Stimulated activated naive CD8-positive, alpha-beta T cell treated with anti-CD3 and anti-CD28 coated beads, Interleukin-15, Interleukin-2, amounts not matched to agents 100 ng/mL and 50 ng/mL, for 24 hours (primary cell): ENCODE measurements at regions not wholly inside any gene's neighbourhood (a gene's known extent, or its start where the extent isn't known, plus 50 kb on each side); places are given as distances from the start of the nearest gene placed in this dataset.
A peak's percentile ranks its signal among the peaks of the same experiment; 100 is the strongest.

Source experiments
- H3K27ac Mint-ChIP-seq: one replicate; pipeline ENCODE4 v1.8.0; 2021; ENCODE audit warnings: mild to moderate bottlenecking, mixed read lengths
- H3K27me3 Mint-ChIP-seq: one replicate; pipeline ENCODE4 v1.8.0; 2021; ENCODE audit warnings: mixed read lengths
- H3K36me3 Mint-ChIP-seq: one replicate; pipeline ENCODE4 v1.8.0; 2021; ENCODE audit warnings: low read depth, mixed read lengths
- H3K4me1 Mint-ChIP-seq: one replicate; pipeline ENCODE4 v1.8.0; 2021; ENCODE audit warnings: low read depth, mixed read lengths
- H3K4me3 Mint-ChIP-seq: one replicate; pipeline ENCODE4 v1.8.0; 2021; ENCODE audit warnings: mild to moderate bottlenecking, mixed read lengths
- H3K9me3 Mint-ChIP-seq: one replicate; pipeline ENCODE4 v1.8.0; 2021; ENCODE audit warnings: mixed read lengths

DNA sequence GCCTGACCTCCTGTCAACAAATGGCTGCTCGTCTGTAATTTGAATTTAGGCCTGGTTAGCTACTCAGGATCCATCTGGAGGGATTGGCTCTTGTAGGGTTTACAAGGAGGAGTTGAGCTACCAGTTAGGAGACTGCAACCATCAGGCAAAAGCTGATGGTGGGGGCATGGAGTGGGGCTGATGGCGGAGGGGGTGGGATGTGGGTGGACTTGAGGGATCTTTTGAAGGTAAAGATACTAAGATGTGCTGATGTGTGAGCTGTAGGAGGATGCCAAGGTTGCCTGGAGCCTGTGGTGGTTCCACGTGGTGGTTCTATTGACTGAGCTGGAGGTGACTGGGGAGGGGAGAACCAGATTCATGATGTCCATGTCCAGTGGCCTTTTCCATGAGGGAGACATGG lies 240.7 kb downstream of the LPIN1 start:
- no peaks in the 10 kb centered on the region for H3K36me3 Mint-ChIP-seq
- peaks cover 11% of the 10 kb centered on the region for H3K27me3 Mint-ChIP-seq
- H3K4me3 Mint-ChIP-seq: no peak overlapping the region
- H3K4me1 Mint-ChIP-seq: no peaks in the 10 kb centered on the region
- H3K27ac Mint-ChIP-seq: no peak overlapping the region
- no peaks in the 10 kb centered on the region for H3K9me3 Mint-ChIP-seq

DNA sequence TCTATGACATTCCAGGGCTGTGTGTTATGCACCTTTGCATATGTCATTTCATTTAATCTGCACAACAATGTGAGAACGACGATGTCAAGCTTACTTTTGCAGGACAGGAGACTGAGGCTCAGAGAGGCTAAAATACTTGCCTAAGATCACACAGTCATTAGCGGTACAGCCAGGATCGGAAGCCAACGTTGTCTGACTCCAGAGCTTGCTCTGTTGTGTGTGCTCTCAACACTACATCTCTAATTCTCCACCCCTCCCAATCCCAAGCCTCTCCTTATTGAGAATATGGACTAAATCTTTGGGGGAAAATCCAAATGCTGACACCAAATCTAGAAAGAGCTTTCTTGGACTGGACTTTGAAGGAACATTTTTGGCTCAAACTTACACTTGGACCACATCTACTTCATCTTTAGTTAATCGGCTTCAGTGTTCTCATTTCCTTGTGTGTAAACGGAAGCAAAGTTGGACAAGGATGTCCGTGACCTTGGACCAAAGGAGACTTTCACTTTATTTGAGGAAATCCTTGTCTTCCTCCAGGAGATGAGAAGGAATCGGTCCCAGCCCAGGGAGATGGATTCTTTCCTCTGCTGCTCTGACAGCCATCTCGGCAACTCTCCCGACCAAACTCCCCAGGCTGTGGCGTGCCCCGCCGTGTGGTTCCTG lies 242.4 kb downstream of the LPIN1 start:
- peaks cover 18% of the 10 kb centered on the region for H3K27me3 Mint-ChIP-seq
- H3K4me3 Mint-ChIP-seq: no peak overlapping the region
- H3K4me1 Mint-ChIP-seq: no peaks in the 10 kb centered on the region
- H3K36me3 Mint-ChIP-seq: no peaks in the 10 kb centered on the region
- no peak overlapping the region for H3K27ac Mint-ChIP-seq
- no peaks in the 10 kb centered on the region for H3K9me3 Mint-ChIP-seq

DNA sequence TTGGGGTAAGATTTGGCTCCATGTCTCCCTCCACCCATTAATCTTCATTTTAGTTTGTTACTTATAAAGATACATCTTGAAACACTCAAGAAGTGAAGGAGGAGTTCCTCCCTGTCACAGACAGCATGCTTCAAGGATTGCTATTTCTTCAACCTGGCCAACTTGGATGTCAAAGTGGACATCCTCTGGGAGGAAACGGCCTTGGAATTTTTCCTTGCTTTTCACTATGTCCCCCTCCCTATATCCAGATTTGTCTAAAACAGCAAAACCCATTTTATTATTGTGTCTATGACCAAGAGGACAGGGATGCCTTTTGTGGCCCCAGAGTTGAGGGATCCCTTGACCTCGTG lies 242.9 kb downstream of the LPIN1 start:
- H3K27me3 Mint-ChIP-seq: peaks cover 21% of the 10 kb centered on the region
- no peak overlapping the region for H3K27ac Mint-ChIP-seq

DNA sequence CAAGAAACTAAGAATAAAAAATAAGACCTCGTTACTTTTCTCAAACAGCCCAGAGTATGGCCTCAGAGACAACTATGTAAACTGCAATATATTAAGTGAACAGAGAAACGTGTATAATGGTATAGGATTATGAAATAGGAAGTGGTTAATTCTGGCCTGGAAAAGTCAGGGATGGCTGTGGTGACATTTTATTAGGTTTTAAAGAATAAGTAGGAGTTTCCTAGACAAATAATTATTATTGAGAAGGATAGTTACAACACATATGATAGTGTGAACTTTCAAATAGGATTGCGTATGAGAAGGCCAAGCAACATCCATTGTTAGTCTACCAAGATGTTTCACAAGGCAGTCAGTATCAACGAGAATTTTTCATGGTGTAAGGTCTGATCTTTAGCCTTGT lies 244.1 kb downstream of the LPIN1 start:
- Mint-ChIP-seq H3K4me3 (no peak overlapping the region), H3K4me1 (no peaks in the 10 kb centered on the region), H3K27me3 (peaks cover 32% of the 10 kb centered on the region), H3K9me3 (peaks cover 8% of the 10 kb centered on the region), H3K27ac (no peak overlapping the region), H3K36me3 (peaks cover 9% of the 10 kb centered on the region)

More for the DNA sequence above, 242.9 kb downstream of the LPIN1 start:
- H3K36me3 Mint-ChIP-seq: peaks cover 2% of the 10 kb centered on the region
- H3K4me1 Mint-ChIP-seq: no peaks in the 10 kb centered on the region
- peaks cover 1% of the 10 kb centered on the region for H3K9me3 Mint-ChIP-seq
- H3K4me3 Mint-ChIP-seq: no peak overlapping the region

DNA sequence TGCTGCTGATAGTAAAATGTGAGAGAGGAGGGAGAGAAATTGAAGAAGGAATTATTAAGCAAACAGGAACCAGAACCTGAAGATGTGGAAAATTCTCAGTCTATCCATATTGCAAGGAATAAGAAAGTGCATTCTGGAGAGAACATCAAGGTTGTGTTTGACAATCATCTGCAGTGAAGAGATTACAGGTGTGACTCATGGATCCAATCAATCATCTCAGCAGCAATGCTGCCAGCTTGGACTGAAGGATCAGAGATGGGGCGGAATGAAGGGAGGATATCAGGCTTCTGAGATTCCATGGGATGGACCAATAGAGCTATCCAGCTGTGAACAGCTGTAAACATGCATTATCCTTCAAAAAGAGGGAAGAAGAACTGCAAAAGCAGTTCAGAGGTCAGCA lies 247.3 kb downstream of the LPIN1 start:
- H3K36me3 Mint-ChIP-seq: peaks cover 9% of the 10 kb centered on the region
- H3K27me3 Mint-ChIP-seq: peaks cover 27% of the 10 kb centered on the region
- H3K9me3 Mint-ChIP-seq: peaks cover 19% of the 10 kb centered on the region
- H3K4me1 Mint-ChIP-seq: peaks cover 10% of the 10 kb centered on the region
- H3K27ac Mint-ChIP-seq: no peak overlapping the region
- H3K4me3 Mint-ChIP-seq: no peak overlapping the region

DNA sequence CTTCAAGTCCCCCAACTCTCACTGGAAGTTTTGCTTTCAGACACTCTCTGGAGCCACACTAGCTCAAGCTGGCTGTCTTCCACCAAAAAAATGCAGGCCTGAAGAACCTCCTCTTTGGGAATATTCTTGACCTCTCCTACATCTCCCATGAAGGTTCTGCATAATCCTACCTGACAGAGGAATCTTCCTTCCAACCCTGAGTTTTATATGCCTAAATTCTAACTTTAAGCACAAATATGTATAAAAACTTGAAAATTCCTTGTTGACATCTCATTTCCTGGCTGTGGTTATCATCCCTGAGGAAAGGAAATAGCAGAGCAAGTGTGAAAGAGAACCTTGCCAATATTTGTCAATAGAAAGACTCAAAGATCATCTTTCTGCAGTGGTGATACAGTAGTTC lies 249.0 kb downstream of the LPIN1 start:
- Mint-ChIP-seq H3K4me3 (no peak overlapping the region), H3K4me1 (peaks cover 10% of the 10 kb centered on the region), H3K27me3 (peaks cover 39% of the 10 kb centered on the region), H3K27ac (no peak overlapping the region), H3K9me3 (peaks cover 19% of the 10 kb centered on the region), H3K36me3 (peaks cover 9% of the 10 kb centered on the region)

DNA sequence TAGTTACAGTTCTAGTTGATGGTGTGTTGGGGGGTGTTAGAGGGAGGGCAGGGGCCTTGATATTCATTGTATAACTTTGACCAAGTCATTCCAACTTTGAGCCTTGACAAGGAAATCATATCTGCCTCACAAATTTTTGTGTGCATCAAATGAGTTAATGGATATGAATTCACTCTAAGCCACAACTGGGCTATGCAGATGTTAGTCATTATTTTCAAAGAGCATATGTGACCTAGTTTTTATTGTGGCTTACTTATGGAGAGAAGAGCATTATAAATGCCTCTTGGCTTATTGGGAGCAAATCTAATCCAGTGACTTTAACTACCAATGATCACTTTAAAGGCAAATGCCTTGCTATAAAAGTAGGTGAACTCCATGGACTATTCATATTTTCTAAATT lies 250.2 kb downstream of the LPIN1 start:
- Mint-ChIP-seq H3K9me3 (peaks cover 19% of the 10 kb centered on the region), H3K27me3 (peaks cover 50% of the 10 kb centered on the region), H3K4me3 (no peak overlapping the region), H3K36me3 (peaks cover 13% of the 10 kb centered on the region), H3K4me1 (peaks cover 10% of the 10 kb centered on the region), H3K27ac (no peak overlapping the region)

DNA sequence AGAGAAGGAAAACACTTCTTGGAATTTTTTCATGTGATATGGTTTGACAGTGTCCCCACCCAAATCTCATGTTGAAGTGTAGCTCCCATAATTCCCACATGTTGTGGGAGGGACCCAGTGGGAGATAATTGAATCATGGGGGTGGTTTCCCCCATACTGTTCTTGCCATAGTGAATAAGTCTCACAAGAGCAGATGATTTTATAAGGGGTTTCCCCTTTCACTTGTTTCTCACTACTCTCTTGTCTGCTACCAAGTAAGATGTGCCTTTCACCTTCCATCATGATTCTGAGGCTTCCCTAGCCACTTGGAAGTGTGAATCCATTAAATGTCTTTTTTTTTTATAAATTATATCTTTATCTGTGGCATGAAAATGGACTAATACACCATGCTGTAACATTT lies 250.7 kb downstream of the LPIN1 start:
- Mint-ChIP-seq H3K9me3 (peaks cover 19% of the 10 kb centered on the region), H3K27me3 (peaks cover 55% of the 10 kb centered on the region), H3K4me1 (peaks cover 12% of the 10 kb centered on the region), H3K27ac (no peak overlapping the region), H3K36me3 (peaks cover 13% of the 10 kb centered on the region), H3K4me3 (no peak overlapping the region)

- peaks cover 13% of the 10 kb centered on the region for H3K36me3 Mint-ChIP-seq
Observed at GRCh38 chr2:11998218-11998617, 251.8 kb downstream of the LPIN1 start.

DNA sequence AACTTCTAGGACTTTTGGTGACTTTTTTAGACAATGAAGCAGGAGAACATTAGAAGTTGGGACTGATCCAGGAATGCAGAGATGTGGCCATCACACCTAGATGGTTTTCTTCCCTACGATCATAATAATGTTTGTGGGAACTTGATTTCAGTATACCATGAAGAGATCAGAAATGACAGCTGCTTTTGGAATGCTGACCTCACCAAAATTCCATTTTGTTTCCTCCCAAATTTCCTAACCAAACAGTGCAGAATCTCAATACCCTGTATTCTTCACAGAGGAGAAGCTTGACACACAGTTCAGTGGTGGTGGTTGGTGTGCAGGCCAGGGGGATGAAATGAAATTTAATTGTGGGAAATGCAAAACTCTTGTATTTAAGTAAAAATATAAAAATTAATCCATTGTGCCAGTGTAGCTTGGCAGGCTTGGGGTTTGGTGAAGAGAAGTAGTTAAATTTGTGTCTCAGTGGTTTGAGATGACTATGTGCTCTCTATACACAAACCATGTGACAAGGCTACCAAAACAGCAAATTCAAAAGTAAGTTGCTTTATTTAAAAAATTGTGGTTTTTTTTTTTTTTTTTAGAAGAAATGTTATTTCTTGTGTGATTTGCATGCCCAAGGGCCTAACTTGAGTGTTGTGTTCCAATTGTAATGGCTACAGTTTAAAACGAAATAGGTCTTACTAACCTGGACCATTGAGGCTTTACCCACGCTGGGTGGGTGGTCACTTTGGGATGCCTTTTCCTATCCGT lies 252.4 kb downstream of the LPIN1 start:
- peaks cover 16% of the 10 kb centered on the region for H3K4me1 Mint-ChIP-seq
- H3K27me3 Mint-ChIP-seq: peaks cover 61% of the 10 kb centered on the region
- H3K36me3 Mint-ChIP-seq: peaks cover 13% of the 10 kb centered on the region
- H3K9me3 Mint-ChIP-seq: peaks cover 22% of the 10 kb centered on the region
- no peak overlapping the region for H3K4me3 Mint-ChIP-seq
- no peak overlapping the region for H3K27ac Mint-ChIP-seq

More at GRCh38 chr2:11998218-11998617, 251.8 kb downstream of the LPIN1 start:
- Mint-ChIP-seq H3K4me3 (no peak overlapping the region), H3K27me3 (peaks cover 64% of the 10 kb centered on the region), H3K4me1 (peaks cover 16% of the 10 kb centered on the region), H3K27ac (no peak overlapping the region), H3K9me3 (peaks cover 22% of the 10 kb centered on the region)

DNA sequence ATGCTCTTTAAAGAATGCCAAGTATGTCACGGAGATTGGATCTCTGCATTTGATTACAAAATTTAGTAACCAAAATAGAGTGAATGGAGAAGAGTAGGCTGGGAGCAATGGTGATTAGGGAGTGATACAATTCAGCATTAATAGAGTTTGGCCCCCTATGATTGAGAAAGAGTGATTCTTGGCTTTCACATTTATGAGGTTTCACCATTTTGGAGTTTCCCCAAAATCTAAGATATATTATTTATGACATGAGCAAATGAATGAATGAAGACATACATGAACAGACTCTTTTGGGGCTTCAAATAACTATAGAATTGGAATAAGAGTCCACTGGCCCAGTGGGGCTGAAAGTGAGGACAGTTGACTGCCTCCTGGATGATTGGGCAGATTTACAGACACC lies 255.2 kb downstream of the LPIN1 start:
- Mint-ChIP-seq H3K4me3 (no peak overlapping the region), H3K27me3 (peaks cover 66% of the 10 kb centered on the region), H3K27ac (no peak overlapping the region), H3K36me3 (peaks cover 4% of the 10 kb centered on the region), H3K9me3 (peaks cover 14% of the 10 kb centered on the region), H3K4me1 (peaks cover 38% of the 10 kb centered on the region)

DNA sequence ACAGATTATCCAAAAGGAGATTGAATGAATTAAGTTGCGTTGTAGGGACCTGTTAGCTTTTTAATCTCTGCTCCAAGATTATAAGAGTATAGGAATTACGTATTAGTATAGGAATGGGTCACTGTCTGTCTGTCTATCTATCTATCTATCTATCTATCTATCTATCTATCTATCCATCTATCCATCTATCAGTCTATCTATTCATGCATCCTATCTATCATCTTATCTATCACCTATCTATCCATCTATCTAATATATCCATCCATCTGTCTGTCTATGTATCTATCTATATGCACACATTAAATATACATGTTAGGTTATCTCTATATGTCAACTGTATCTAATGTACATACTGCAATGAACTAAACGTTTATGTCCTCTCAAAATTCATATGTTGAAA lies 255.8 kb downstream of the LPIN1 start:
- Mint-ChIP-seq H3K36me3 (peaks cover 4% of the 10 kb centered on the region), H3K4me1 (peaks cover 39% of the 10 kb centered on the region), H3K9me3 (peaks cover 14% of the 10 kb centered on the region), H3K4me3 (no peak overlapping the region), H3K27me3 (peaks cover 69% of the 10 kb centered on the region), H3K27ac (peak overlapping the region; percentile 24)

DNA sequence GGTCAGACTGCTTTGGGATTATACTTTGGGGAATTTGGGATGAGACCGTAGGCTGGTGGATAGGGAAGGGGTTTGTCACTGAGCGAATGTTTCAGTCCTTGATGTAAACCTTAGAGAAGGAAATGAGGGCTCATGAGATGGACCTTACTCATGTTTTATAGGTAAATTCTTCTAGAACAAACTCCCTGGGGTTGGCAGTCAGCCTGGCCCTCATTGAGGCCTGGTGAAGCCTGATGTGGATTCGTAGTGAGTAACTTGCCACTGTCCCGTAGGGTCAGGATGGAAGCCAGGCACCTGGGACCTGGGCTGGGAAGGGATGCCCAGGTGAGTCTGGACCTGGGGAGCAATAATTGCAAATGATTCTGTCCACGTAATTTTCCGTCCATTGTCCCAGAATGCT lies 258.3 kb downstream of the LPIN1 start:
- Mint-ChIP-seq H3K4me3 (no peak overlapping the region), H3K4me1 (peaks cover 45% of the 10 kb centered on the region), H3K9me3 (peaks cover 3% of the 10 kb centered on the region), H3K27me3 (peaks cover 80% of the 10 kb centered on the region), H3K36me3 (peaks cover 4% of the 10 kb centered on the region), H3K27ac (no peak overlapping the region)

DNA sequence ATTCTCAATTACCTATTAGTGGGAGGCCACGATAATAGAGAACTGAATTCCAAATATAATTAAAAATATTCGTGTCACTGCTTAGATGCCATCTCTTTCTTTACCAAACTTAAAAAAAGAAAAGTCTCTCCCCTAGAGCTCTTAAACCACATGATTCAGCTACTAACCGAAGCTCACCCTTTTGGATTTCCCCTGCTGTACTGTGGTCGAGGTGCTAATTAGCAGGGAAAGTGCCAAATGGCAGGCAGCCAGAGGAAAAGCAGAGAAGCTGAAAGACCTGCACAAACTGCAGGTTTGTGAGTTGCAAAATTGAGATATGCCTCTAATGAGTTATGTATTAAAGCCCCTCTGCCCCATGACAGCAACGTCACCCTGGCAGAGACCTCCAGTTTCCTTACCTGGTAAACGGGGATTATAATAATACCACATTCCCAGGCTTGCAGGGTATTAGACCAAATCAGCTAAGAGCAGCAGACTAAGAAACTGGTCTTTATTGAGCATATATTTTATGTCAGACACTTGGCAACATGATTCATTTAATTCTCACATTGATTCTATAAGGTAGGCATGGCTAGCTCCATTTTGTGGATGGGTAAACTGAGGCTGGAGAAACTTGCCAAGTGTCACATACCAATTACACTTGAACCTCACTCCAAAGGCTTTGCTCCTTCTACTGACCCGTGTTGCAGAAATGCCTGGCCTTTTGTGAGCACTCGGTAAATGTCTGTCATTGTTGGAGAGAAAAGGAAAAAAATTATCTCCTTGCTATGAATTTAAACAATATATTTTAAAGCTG lies 259.7 kb downstream of the LPIN1 start:
- Mint-ChIP-seq H3K9me3 (peaks cover 3% of the 10 kb centered on the region), H3K27me3 (peaks cover 83% of the 10 kb centered on the region), H3K4me1 (peaks cover 46% of the 10 kb centered on the region), H3K4me3 (peak overlapping the region; percentile 45), H3K36me3 (no peaks in the 10 kb centered on the region), H3K27ac (peak overlapping the region; percentile 75)

GRCh38 chr2:12006850-12007249 lies 260.4 kb downstream of the LPIN1 start:
- Mint-ChIP-seq H3K4me3 (no peak overlapping the region), H3K4me1 (peaks cover 46% of the 10 kb centered on the region), H3K27ac (no peak overlapping the region), H3K9me3 (peaks cover 3% of the 10 kb centered on the region), H3K27me3 (peaks cover 77% of the 10 kb centered on the region), H3K36me3 (no peaks in the 10 kb centered on the region)
